ENCODE measurements at regions not wholly inside any gene's neighbourhood (a gene's known extent, or its start where the extent isn't known, plus 50 kb on each side); places are given as distances from the start of the nearest gene placed in this dataset.

GRCh38 chr3:171972871-171973348 lies 66.5 kb upstream of the FNDC3B start:
- 27 to 29% methylated on average over 1 to 2 of the region's 2 CpGs for WGBS, 2 donors (ENCODE audit: low coverage in 1 of 2)
- TF ChIP-seq EP300 (IDR thresholded peaks at IDR 0.05) (no peak), POLR2AphosphoS5 (IDR thresholded peaks at IDR 0.05) (no peak), POLR2A (IDR thresholded peaks at IDR 0.05) (no peak), CTCF (IDR thresholded peaks at IDR 0.05) (no peak)
- ATAC-seq: peak; percentile 84
- Histone ChIP-seq H3K27me3 (no peaks in the 10 kb centered on the region), H3K9me3 (no peaks in the 10 kb centered on the region), H3K4me1 (no peaks in the 10 kb centered on the region), H3K36me3 (no peaks in the 10 kb centered on the region), H3K4me3 (no peak overlapping the region), H3K27ac (no peak overlapping the region)

- WGBS, 2 donors (ENCODE audit: low coverage in 1 of 2): 45 to 62% methylated on average over 8 to 10 of the region's 10 CpGs
- Histone ChIP-seq H3K27me3 (no peaks in the 10 kb centered on the region), H3K36me3 (no peaks in the 10 kb centered on the region), H3K4me1 (no peaks in the 10 kb centered on the region), H3K9me3 (no peaks in the 10 kb centered on the region), H3K27ac (no peak overlapping the region), H3K4me3 (no peak overlapping the region)
- TF ChIP-seq EP300 (IDR thresholded peaks at IDR 0.05) (no peak), POLR2A (IDR thresholded peaks at IDR 0.05) (no peak), POLR2AphosphoS5 (IDR thresholded peaks at IDR 0.05) (no peak), CTCF (IDR thresholded peaks at IDR 0.05) (no peak)
- no peak for ATAC-seq
Observed at GRCh38 chr3:171974986-171975837, 64.2 kb upstream of the FNDC3B start.

- Histone ChIP-seq H3K4me1 (no peaks in the 10 kb centered on the region), H3K36me3 (no peaks in the 10 kb centered on the region), H3K9me3 (no peaks in the 10 kb centered on the region), H3K27me3 (no peaks in the 10 kb centered on the region), H3K27ac (no peak overlapping the region), H3K4me3 (no peak overlapping the region)
- ATAC-seq: no peak
- TF ChIP-seq EP300 (IDR thresholded peaks at IDR 0.05) (no peak), POLR2AphosphoS5 (IDR thresholded peaks at IDR 0.05) (no peak), POLR2A (IDR thresholded peaks at IDR 0.05) (no peak), CTCF (IDR thresholded peaks at IDR 0.05) (no peak)
- WGBS, 2 donors (ENCODE audit: low coverage in 1 of 2): 77 to 83% methylated on average over 2 to 3 of the region's 3 CpGs
Observed at GRCh38 chr3:171976526-171976925, 62.9 kb upstream of the FNDC3B start.

- Histone ChIP-seq H3K9me3 (no peaks in the 10 kb centered on the region), H3K27me3 (no peaks in the 10 kb centered on the region), H3K36me3 (no peaks in the 10 kb centered on the region), H3K27ac (no peak overlapping the region), H3K4me1 (no peaks in the 10 kb centered on the region), H3K4me3 (no peak overlapping the region)
- ATAC-seq: no peak
- 91 to 95% methylated on average over 4 to 5 of the region's 7 CpGs for WGBS, 2 donors (ENCODE audit: low coverage in 1 of 2)
- no peak for TF ChIP-seq POLR2AphosphoS5 (IDR thresholded peaks at IDR 0.05)
- TF ChIP-seq POLR2A (IDR thresholded peaks at IDR 0.05): no peak
- TF ChIP-seq CTCF (IDR thresholded peaks at IDR 0.05): no peak
- TF ChIP-seq EP300 (IDR thresholded peaks at IDR 0.05): no peak
Observed at GRCh38 chr3:171977441-171977840, 61.9 kb upstream of the FNDC3B start.

- Histone ChIP-seq H3K9me3 (no peaks in the 10 kb centered on the region), H3K36me3 (no peaks in the 10 kb centered on the region), H3K27me3 (no peaks in the 10 kb centered on the region), H3K4me3 (no peak overlapping the region), H3K4me1 (peaks cover 0 to 1% (median 0%) of the 10 kb centered on the region in 3 donors), H3K27ac (no peak overlapping the region)
- no peak for ATAC-seq
- 71 to 100% methylated on average over 2 of the region's 2 CpGs for WGBS, 2 donors (ENCODE audit: low coverage in 1 of 2)
- TF ChIP-seq POLR2A (IDR thresholded peaks at IDR 0.05): no peak
- TF ChIP-seq CTCF (IDR thresholded peaks at IDR 0.05): no peak
- TF ChIP-seq POLR2AphosphoS5 (IDR thresholded peaks at IDR 0.05): no peak
- TF ChIP-seq EP300 (IDR thresholded peaks at IDR 0.05): no peak
Observed at GRCh38 chr3:171977860-171978259, 61.5 kb upstream of the FNDC3B start.

All from gastroesophageal sphincter (tissue), 4 donors.